ENCODE measurements at regions not wholly inside any gene's neighbourhood (a gene's known extent, or its start where the extent isn't known, plus 50 kb on each side); places are given as distances from the start of the nearest gene placed in this dataset.

DNA sequence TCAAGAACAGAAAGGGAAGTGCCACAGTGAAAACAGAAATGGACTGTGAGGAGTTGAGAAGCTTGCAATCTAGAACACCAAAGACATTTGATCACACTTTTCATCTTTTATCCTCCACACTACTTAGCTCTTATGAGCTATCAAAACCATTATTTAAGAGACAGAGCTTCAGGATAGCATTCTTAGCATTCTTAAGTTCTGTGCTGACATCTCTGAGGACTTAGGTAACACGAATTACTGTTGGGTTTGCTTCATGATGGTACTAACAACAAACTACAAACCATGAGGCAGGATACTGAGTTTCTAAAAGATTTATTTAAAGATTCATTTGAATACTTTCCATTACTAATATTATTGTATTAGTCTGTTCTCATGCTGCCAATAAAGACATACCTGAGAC lies 1038.6 kb downstream of the TUSC7 start:
- TF ChIP-seq POLR2AphosphoS5 (IDR thresholded peaks at IDR 0.05) (no peak), POLR2A (IDR thresholded peaks at IDR 0.05) (no peak)
- TF ChIP-seq, protein P1, sequence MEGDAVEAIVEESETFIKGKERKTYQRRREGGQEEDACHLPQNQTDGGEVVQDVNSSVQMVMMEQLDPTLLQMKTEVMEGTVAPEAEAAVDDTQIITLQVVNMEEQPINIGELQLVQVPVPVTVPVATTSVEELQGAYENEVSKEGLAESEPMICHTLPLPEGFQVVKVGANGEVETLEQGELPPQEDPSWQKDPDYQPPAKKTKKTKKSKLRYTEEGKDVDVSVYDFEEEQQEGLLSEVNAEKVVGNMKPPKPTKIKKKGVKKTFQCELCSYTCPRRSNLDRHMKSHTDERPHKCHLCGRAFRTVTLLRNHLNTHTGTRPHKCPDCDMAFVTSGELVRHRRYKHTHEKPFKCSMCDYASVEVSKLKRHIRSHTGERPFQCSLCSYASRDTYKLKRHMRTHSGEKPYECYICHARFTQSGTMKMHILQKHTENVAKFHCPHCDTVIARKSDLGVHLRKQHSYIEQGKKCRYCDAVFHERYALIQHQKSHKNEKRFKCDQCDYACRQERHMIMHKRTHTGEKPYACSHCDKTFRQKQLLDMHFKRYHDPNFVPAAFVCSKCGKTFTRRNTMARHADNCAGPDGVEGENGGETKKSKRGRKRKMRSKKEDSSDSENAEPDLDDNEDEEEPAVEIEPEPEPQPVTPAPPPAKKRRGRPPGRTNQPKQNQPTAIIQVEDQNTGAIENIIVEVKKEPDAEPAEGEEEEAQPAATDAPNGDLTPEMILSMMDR (IDR thresholded peaks at IDR 0.05) = no peak

Measured in prostate gland (tissue), 2 donors.